ENCODE measurements at regions not wholly inside any gene's neighbourhood (a gene's known extent, or its start where the extent isn't known, plus 50 kb on each side); places are given as distances from the start of the nearest gene placed in this dataset.

- intact Hi-C loops (cut with DNase I): no loop called here
- ATAC-seq: no peak
- WGBS, 3 donors: 87 to 91% (median 90%) methylated on average over 5 of the region's 5 CpGs
These were observed 134.1 kb downstream of the CASP12 start for GRCh38 chr11:104763930-104764709.

GRCh38 chr11:104761511-104761910 lies 136.7 kb downstream of the CASP12 start:
- Histone ChIP-seq H3K4me3 (no peak overlapping the region), H3K36me3 (ENCODE audit: insufficient read depth in 1 of 2, low read depth in 1 of 2) (no peaks in the 10 kb centered on the region), H3K27me3 (ENCODE audit: insufficient read depth in 3 of 3, low read length in 2 of 3) (no peaks in the 10 kb centered on the region), H3K4me1 (no peaks in the 10 kb centered on the region), H3K27ac (no peak overlapping the region), H3K9me3 (no peaks in the 10 kb centered on the region)
- 62 to 85% (median 73%) methylated on average over 2 of the region's 2 CpGs for WGBS, 3 donors
- ATAC-seq (no peak), DNase-seq (no peak)
- intact Hi-C loops (cut with DNase I): no loop called here
- TF ChIP-seq, protein P1, sequence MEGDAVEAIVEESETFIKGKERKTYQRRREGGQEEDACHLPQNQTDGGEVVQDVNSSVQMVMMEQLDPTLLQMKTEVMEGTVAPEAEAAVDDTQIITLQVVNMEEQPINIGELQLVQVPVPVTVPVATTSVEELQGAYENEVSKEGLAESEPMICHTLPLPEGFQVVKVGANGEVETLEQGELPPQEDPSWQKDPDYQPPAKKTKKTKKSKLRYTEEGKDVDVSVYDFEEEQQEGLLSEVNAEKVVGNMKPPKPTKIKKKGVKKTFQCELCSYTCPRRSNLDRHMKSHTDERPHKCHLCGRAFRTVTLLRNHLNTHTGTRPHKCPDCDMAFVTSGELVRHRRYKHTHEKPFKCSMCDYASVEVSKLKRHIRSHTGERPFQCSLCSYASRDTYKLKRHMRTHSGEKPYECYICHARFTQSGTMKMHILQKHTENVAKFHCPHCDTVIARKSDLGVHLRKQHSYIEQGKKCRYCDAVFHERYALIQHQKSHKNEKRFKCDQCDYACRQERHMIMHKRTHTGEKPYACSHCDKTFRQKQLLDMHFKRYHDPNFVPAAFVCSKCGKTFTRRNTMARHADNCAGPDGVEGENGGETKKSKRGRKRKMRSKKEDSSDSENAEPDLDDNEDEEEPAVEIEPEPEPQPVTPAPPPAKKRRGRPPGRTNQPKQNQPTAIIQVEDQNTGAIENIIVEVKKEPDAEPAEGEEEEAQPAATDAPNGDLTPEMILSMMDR (IDR thresholded peaks at IDR 0.05): no peak

More at GRCh38 chr11:104763930-104764709, 134.1 kb downstream of the CASP12 start:
- H3K4me3 ChIP-seq: no peak overlapping the region
- H3K27ac ChIP-seq: no peak overlapping the region
- TF ChIP-seq, protein P1 (IDR thresholded peaks at IDR 0.05): no peak
- no peaks in the 10 kb centered on the region for H3K4me1 ChIP-seq
- no peak for DNase-seq
- no peaks in the 10 kb centered on the region for H3K27me3 ChIP-seq (ENCODE audit: insufficient read depth in 3 of 3, low read length in 2 of 3)
- no peaks in the 10 kb centered on the region for H3K36me3 ChIP-seq (ENCODE audit: insufficient read depth in 1 of 2, low read depth in 1 of 2)
- no peaks in the 10 kb centered on the region for H3K9me3 ChIP-seq

DNA sequence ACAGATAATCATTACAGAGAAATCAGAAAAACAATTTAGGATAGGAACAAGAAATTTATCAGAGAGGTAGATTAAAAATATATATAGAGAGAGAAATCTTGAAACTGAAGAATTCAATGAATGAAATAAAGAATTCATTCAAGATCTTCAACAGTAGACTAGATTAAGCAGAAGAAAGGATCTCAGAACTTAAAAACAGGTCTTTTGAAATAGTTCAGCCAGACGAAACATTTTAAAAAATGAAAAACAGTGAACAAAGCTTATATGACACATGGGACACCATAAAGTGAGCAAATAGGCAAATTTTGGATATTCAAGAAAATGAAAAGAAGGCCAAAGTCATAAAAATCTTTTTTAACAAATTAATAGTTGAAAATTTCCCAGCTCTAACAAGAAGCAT lies 138.8 kb downstream of the CASP12 start:
- intact Hi-C loops (cut with DNase I): no loop called here
- no peak for ATAC-seq
- Histone ChIP-seq H3K9me3 (no peaks in the 10 kb centered on the region), H3K36me3 (ENCODE audit: insufficient read depth in 1 of 2, low read depth in 1 of 2) (no peaks in the 10 kb centered on the region), H3K4me3 (no peak overlapping the region), H3K4me1 (no peaks in the 10 kb centered on the region), H3K27ac (no peak overlapping the region), H3K27me3 (ENCODE audit: insufficient read depth in 3 of 3, low read length in 2 of 3) (no peaks in the 10 kb centered on the region)
- DNase-seq: no peak
- TF ChIP-seq, protein P1 (IDR thresholded peaks at IDR 0.05): no peak
- WGBS, 3 donors: 93 to 100% (median 97%) methylated on average over 1 of the region's 1 CpG

GRCh38 chr11:104738918-104739317 lies 159.3 kb downstream of the CASP12 start:
- ATAC-seq (no peak), DNase-seq (no peak)
- intact Hi-C loops (cut with DNase I): no loop called here
- Histone ChIP-seq H3K4me3 (no peak overlapping the region), H3K27me3 (ENCODE audit: insufficient read depth in 3 of 3, low read length in 2 of 3) (no peaks in the 10 kb centered on the region), H3K9me3 (no peaks in the 10 kb centered on the region), H3K4me1 (no peaks in the 10 kb centered on the region), H3K36me3 (ENCODE audit: insufficient read depth in 1 of 2, low read depth in 1 of 2) (no peaks in the 10 kb centered on the region), H3K27ac (no peak overlapping the region)
- WGBS, 3 donors: 79 to 80% (median 80%) methylated on average over 3 of the region's 3 CpGs
- TF ChIP-seq, protein P1 (IDR thresholded peaks at IDR 0.05): no peak

GRCh38 chr11:104738208-104738607 lies 160.1 kb downstream of the CASP12 start:
- Histone ChIP-seq H3K27ac (no peak overlapping the region), H3K27me3 (ENCODE audit: insufficient read depth in 3 of 3, low read length in 2 of 3) (no peaks in the 10 kb centered on the region), H3K4me3 (no peak overlapping the region), H3K4me1 (no peaks in the 10 kb centered on the region), H3K36me3 (ENCODE audit: insufficient read depth in 1 of 2, low read depth in 1 of 2) (no peaks in the 10 kb centered on the region), H3K9me3 (no peaks in the 10 kb centered on the region)
- ATAC-seq (no peak), DNase-seq (no peak)
- TF ChIP-seq, protein P1 (IDR thresholded peaks at IDR 0.05): no peak
- whole genome bisulfite sequencing, 3 donors: 45 to 59% (median 58%) methylated on average over 4 of the region's 4 CpGs
- intact Hi-C loops (cut with DNase I): no loop called here
